AG04449 (cell line): ENCODE measurements at regions not wholly inside any gene's neighbourhood (a gene's known extent, or its start where the extent isn't known, plus 50 kb on each side); places are given as distances from the start of the nearest gene placed in this dataset.

Experiments used
- CTCF ChIA-PET: fragments of 350-600 bp; formaldehyde crosslinking; extraction: SDS; loops from one replicate; lab custom pipeline; 2021; ENCODE audit warnings: antibody characterized with exemption; lab: Yijun Ruan, JAX
- POLR2A ChIA-PET: fragments of 400-600, 350-600 bp; formaldehyde crosslinking; extraction: SDS; loops from one replicate; lab custom pipeline; 2020; ENCODE audit warnings: antibody characterized with exemption, inconsistent platforms; lab: Yijun Ruan, JAX
- DNase-seq: peaks from one replicate; pipeline ENCODE4 v3.0.0-alpha.2; 2010; ENCODE audit warnings: low read depth, low spot score
- H3K4me3 ChIP-seq: 2 replicates; pipeline ENCODE4 v1.5.1; 2011; ENCODE audit warnings: low read depth, mild to moderate bottlenecking, control low read depth, low read length
- TF ChIP-seq, protein P1 (sequence below): IDR thresholded peaks from one replicate; pipeline ENCODE4 v1.5.1; 2011; ENCODE audit warnings: mild to moderate bottlenecking, moderate library complexity, low read length, control low read depth, inconsistent platforms; ENCODE audit not compliant: insufficient read depth; ENCODE audit errors: missing control alignments

GRCh38 chr3:5841599-5841998 lies 654.1 kb downstream of the EDEM1 start:
- TF ChIP-seq, protein P1, sequence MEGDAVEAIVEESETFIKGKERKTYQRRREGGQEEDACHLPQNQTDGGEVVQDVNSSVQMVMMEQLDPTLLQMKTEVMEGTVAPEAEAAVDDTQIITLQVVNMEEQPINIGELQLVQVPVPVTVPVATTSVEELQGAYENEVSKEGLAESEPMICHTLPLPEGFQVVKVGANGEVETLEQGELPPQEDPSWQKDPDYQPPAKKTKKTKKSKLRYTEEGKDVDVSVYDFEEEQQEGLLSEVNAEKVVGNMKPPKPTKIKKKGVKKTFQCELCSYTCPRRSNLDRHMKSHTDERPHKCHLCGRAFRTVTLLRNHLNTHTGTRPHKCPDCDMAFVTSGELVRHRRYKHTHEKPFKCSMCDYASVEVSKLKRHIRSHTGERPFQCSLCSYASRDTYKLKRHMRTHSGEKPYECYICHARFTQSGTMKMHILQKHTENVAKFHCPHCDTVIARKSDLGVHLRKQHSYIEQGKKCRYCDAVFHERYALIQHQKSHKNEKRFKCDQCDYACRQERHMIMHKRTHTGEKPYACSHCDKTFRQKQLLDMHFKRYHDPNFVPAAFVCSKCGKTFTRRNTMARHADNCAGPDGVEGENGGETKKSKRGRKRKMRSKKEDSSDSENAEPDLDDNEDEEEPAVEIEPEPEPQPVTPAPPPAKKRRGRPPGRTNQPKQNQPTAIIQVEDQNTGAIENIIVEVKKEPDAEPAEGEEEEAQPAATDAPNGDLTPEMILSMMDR: no peak
- POLR2A ChIA-PET: no interaction called here

GRCh38 chr3:5846261-5846660 lies 658.8 kb downstream of the EDEM1 start:
- no peak overlapping the region for H3K4me3 ChIP-seq
- POLR2A ChIA-PET: no interaction called here
- CTCF ChIA-PET: no interaction called here
- TF ChIP-seq, protein P1: no peak
- no peak for DNase-seq

More at GRCh38 chr3:5841599-5841998, 654.1 kb downstream of the EDEM1 start:
- CTCF ChIA-PET: no interaction called here
- DNase-seq: no peak
- no peak overlapping the region for H3K4me3 ChIP-seq

- no peak for DNase-seq
- no peak overlapping the region for H3K4me3 ChIP-seq
- ChIA-PET POLR2A (no interaction called here), CTCF (no interaction called here)
- TF ChIP-seq, protein P1: no peak
Observed at GRCh38 chr3:5861151-5861550, 673.6 kb downstream of the EDEM1 start.

DNA sequence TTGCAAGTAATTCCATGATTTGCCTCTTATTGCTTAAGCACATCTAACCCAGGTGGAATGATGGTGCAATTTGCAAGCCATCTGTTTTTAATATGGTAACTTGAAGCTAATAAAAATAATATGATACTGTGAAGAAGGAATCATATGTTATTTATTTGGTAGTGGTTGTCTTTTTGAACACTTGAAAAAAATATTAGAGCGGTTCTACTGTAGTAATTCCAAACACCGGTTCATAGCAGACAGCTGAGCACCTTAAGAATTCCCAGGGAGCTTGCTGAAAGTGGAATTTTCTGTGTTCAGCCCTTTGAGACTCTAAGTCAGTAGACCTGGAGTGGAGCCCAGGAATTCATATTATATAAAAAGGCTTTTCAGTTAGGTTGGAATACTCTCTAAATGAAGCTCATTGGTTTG lies 687.4 kb downstream of the EDEM1 start:
- TF ChIP-seq, protein P1: no peak
- no peak overlapping the region for H3K4me3 ChIP-seq
- ChIA-PET CTCF (no interaction called here), POLR2A (no interaction called here)
- no peak for DNase-seq

- POLR2A ChIA-PET: no interaction called here
- no peak for DNase-seq
- TF ChIP-seq, protein P1: no peak
- CTCF ChIA-PET: no interaction called here
- no peak overlapping the region for H3K4me3 ChIP-seq
Observed at GRCh38 chr3:5888851-5889250, 701.3 kb downstream of the EDEM1 start.

GRCh38 chr3:5889374-5889773 lies 701.9 kb downstream of the EDEM1 start:
- no peak overlapping the region for H3K4me3 ChIP-seq
- DNase-seq: no peak
- POLR2A ChIA-PET: no interaction called here
- CTCF ChIA-PET: no interaction called here
- TF ChIP-seq, protein P1: no peak
